NB4 (cell line): ENCODE measurements at regions not wholly inside any gene's neighbourhood (a gene's known extent, or its start where the extent isn't known, plus 50 kb on each side); places are given as distances from the start of the nearest gene placed in this dataset.

Experiments
- DNase-seq: peaks from one replicate; pipeline ENCODE4 v3.0.0; 2010; ENCODE audit warnings: low read depth
- H3K4me3 ChIP-seq: one replicate; pipeline ENCODE4 v1.5.1; 2011; ENCODE audit warnings: mild to moderate bottlenecking, low read depth, low read length, moderate library complexity
- CTCF ChIP-seq: IDR thresholded peaks from one replicate; pipeline ENCODE4 v1.5.1; 2012; ENCODE audit warnings: low read depth, low read length
- MAX ChIP-seq: IDR thresholded peaks from 2 replicates; pipeline ENCODE4 v1.6.1; 2011; ENCODE audit warnings: low read depth, low read length
- MYC ChIP-seq: IDR thresholded peaks from 2 replicates; pipeline ENCODE4 v1.6.1; 2011; ENCODE audit warnings: low read depth, low read length
- POLR2A ChIP-seq: IDR thresholded peaks from 2 replicates; pipeline ENCODE4 v1.6.1; 2011; ENCODE audit warnings: mild to moderate bottlenecking; ENCODE audit not compliant: insufficient read length; ENCODE audit errors: extremely low read depth

- H3K4me3 ChIP-seq, result no peak overlapping the region
- TF ChIP-seq CTCF, result no peak
- no peak for TF ChIP-seq MYC
- no peak for TF ChIP-seq MAX
- TF ChIP-seq POLR2A, result no peak
- peak; percentile 19 for DNase-seq
Observed at GRCh38 chr5:158431369-158432029, 572.6 kb upstream of the CLINT1 start.

- no peak for DNase-seq
- H3K4me3 ChIP-seq, result no peak overlapping the region
- TF ChIP-seq POLR2A (no peak), CTCF (no peak), MYC (no peak), MAX (no peak)
Observed at GRCh38 chr5:158430798-158431167, 571.8 kb upstream of the CLINT1 start.

GRCh38 chr5:158430166-158430797, 571.3 kb upstream of the CLINT1 start:
- TF ChIP-seq MYC (no peak), CTCF (no peak), MAX (no peak), POLR2A (no peak)
- DNase-seq, result no peak
- no peak overlapping the region for H3K4me3 ChIP-seq

GRCh38 chr5:158429564-158429963, 570.6 kb upstream of the CLINT1 start:
- TF ChIP-seq CTCF, result no peak
- TF ChIP-seq MAX, result no peak
- TF ChIP-seq MYC, result no peak
- TF ChIP-seq POLR2A, result no peak
- no peak overlapping the region for H3K4me3 ChIP-seq
- DNase-seq, result no peak

- H3K4me3 ChIP-seq, result no peak overlapping the region
- no peak for DNase-seq
- TF ChIP-seq MYC (no peak), POLR2A (no peak), CTCF (no peak), MAX (no peak)
Observed at GRCh38 chr5:158423623-158424200, 564.8 kb upstream of the CLINT1 start.
